HCT116 (cell line): ENCODE measurements at regions not wholly inside any gene's neighbourhood (a gene's known extent, or its start where the extent isn't known, plus 50 kb on each side); places are given as distances from the start of the nearest gene placed in this dataset.

Experiments
- POLR2A ChIP-seq: IDR thresholded peaks from 2 replicates; pipeline ENCODE4 v1.7.0; 2011; ENCODE audit warnings: borderline replicate concordance; ENCODE audit not compliant: insufficient read depth, insufficient read length; ENCODE audit errors: extremely low read depth
- POLR2AphosphoS5 ChIP-seq: IDR thresholded peaks from 2 replicates; pipeline ENCODE4 v1.6.1; 2011; ENCODE audit warnings: mild to moderate bottlenecking, low read depth, low read length, moderate library complexity
- ZBTB33 ChIP-seq: IDR thresholded peaks from 2 replicates; pipeline ENCODE4 v1.6.1; 2011; ENCODE audit warnings: mild to moderate bottlenecking, low read length, moderate library complexity; ENCODE audit not compliant: insufficient replicate concordance; ENCODE audit errors: extremely low read depth
- TF ChIP-seq, protein P1 (sequence below), 3 experiments: fragments of 200-600 bp in 1 of 3; sonication (generic) in 1 of 3; IDR thresholded peaks in 2 of 3; conservative IDR thresholded peaks in 1 of 3; 2 replicates each; pipeline ENCODE4 v1.5.1; 2012 to 2017; ENCODE audit warnings: low read depth in 2 of 3, low read length in 2 of 3, antibody characterized with exemption in 1 of 3, borderline replicate concordance in 1 of 3, control low read depth in 1 of 3, mild to moderate bottlenecking in 1 of 3, mixed read lengths in 1 of 3, mixed run types in 1 of 3, moderate library complexity in 1 of 3; ENCODE audit not compliant: insufficient read depth in 1 of 3
- TF ChIP-seq, protein P2 (sequence below): IDR thresholded peaks from 2 replicates; pipeline ENCODE4 v1.6.1; 2012; ENCODE audit warnings: low read depth

DNA sequence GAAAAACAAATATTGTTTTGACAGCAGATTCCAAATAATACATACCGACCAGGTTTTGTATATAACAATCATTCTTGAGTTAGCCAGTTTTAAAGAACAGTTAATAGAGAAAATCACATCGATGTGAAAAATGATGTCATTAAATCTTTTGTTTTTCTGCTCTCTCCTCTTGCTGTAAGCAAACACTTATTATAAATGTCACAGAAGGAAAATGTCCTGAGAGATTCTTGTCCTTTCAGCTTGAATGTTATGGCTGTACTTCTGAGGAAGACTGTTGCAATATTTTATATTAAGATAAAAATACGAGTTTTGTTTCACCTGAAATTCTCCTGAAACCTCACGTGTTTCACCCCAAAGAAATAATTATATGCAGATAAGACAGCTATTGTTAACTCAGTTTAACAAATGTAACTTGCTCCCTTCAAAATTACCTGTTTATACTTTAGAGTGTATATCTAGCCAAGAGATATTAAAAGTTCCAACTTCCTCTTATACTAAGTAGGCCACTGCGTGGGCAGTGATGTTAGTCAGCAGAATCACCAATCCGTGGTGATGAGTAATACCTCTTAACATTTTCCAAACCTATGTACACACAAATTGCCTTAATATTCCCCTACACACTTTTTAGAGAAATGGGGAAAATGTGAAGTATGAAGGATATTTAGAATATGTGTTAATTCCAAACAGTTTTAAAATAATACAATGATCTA, 1111.4 kb upstream of the CITED2 start:
- TF ChIP-seq, protein P1, sequence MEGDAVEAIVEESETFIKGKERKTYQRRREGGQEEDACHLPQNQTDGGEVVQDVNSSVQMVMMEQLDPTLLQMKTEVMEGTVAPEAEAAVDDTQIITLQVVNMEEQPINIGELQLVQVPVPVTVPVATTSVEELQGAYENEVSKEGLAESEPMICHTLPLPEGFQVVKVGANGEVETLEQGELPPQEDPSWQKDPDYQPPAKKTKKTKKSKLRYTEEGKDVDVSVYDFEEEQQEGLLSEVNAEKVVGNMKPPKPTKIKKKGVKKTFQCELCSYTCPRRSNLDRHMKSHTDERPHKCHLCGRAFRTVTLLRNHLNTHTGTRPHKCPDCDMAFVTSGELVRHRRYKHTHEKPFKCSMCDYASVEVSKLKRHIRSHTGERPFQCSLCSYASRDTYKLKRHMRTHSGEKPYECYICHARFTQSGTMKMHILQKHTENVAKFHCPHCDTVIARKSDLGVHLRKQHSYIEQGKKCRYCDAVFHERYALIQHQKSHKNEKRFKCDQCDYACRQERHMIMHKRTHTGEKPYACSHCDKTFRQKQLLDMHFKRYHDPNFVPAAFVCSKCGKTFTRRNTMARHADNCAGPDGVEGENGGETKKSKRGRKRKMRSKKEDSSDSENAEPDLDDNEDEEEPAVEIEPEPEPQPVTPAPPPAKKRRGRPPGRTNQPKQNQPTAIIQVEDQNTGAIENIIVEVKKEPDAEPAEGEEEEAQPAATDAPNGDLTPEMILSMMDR (IDR thresholded peaks at IDR 0.05 in 2 of 3, conservative IDR thresholded peaks at IDR 0.05 in 1 of 3; ENCODE audit: borderline replicate concordance in 1 of 3, insufficient read depth in 1 of 3, low read depth in 2 of 3, low read length in 2 of 3), result no peak
- TF ChIP-seq ZBTB33, result no peak
- no peak for TF ChIP-seq POLR2AphosphoS5
- TF ChIP-seq POLR2A, result no peak
- TF ChIP-seq, protein P2, sequence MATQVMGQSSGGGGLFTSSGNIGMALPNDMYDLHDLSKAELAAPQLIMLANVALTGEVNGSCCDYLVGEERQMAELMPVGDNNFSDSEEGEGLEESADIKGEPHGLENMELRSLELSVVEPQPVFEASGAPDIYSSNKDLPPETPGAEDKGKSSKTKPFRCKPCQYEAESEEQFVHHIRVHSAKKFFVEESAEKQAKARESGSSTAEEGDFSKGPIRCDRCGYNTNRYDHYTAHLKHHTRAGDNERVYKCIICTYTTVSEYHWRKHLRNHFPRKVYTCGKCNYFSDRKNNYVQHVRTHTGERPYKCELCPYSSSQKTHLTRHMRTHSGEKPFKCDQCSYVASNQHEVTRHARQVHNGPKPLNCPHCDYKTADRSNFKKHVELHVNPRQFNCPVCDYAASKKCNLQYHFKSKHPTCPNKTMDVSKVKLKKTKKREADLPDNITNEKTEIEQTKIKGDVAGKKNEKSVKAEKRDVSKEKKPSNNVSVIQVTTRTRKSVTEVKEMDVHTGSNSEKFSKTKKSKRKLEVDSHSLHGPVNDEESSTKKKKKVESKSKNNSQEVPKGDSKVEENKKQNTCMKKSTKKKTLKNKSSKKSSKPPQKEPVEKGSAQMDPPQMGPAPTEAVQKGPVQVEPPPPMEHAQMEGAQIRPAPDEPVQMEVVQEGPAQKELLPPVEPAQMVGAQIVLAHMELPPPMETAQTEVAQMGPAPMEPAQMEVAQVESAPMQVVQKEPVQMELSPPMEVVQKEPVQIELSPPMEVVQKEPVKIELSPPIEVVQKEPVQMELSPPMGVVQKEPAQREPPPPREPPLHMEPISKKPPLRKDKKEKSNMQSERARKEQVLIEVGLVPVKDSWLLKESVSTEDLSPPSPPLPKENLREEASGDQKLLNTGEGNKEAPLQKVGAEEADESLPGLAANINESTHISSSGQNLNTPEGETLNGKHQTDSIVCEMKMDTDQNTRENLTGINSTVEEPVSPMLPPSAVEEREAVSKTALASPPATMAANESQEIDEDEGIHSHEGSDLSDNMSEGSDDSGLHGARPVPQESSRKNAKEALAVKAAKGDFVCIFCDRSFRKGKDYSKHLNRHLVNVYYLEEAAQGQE, result no peak
